Endodermal cell (in vitro differentiated cells): ENCODE measurements at regions not wholly inside any gene's neighbourhood (a gene's known extent, or its start where the extent isn't known, plus 50 kb on each side); places are given as distances from the start of the nearest gene placed in this dataset.

Source experiments
- DNase-seq: peaks from one replicate; pipeline ENCODE4 v3.0.0-alpha.2; 2017
- H3K27ac ChIP-seq: 2 replicates; pipeline ENCODE4 v1.5.1; 2013; ENCODE audit warnings: mild to moderate bottlenecking, low read depth, low read length, moderate library complexity
- H3K27me3 ChIP-seq: 2 replicates; pipeline ENCODE4 v1.6.1; 2013; ENCODE audit warnings: mild to moderate bottlenecking, low read length, moderate library complexity; ENCODE audit not compliant: insufficient read depth, control insufficient read depth, poor library complexity, severe bottlenecking
- H3K36me3 ChIP-seq: 2 replicates; pipeline ENCODE4 v1.7.0; 2013; ENCODE audit warnings: mild to moderate bottlenecking, low read length, moderate library complexity; ENCODE audit not compliant: control insufficient read depth, insufficient read depth
- H3K4me1 ChIP-seq: one replicate; pipeline ENCODE4 v1.7.0; 2013; ENCODE audit warnings: low read length; ENCODE audit not compliant: control insufficient read depth, insufficient read depth
- H3K4me3 ChIP-seq: 2 replicates; pipeline ENCODE4 v1.5.1; 2013; ENCODE audit warnings: mild to moderate bottlenecking, low read length, moderate library complexity
- H3K9ac ChIP-seq: 2 replicates; pipeline ENCODE4 v1.6.1; 2013; ENCODE audit warnings: mild to moderate bottlenecking, low read length, moderate library complexity; ENCODE audit not compliant: poor library complexity, severe bottlenecking; ENCODE audit errors: extremely low read depth
- H3K9me3 ChIP-seq: 2 replicates; pipeline ENCODE4 v1.6.1; 2013; ENCODE audit warnings: mild to moderate bottlenecking, low read length, moderate library complexity; ENCODE audit not compliant: control insufficient read depth
- H3K27ac Mint-ChIP-seq: 2 replicates; pipeline ENCODE4 v1.8.0; 2020; ENCODE audit warnings: mixed read lengths
- H3K27me3 Mint-ChIP-seq: 2 replicates; pipeline ENCODE4 v1.8.0; 2021; ENCODE audit warnings: mild to moderate bottlenecking, mixed read lengths; ENCODE audit not compliant: insufficient read depth
- H3K36me3 Mint-ChIP-seq: 2 replicates; pipeline ENCODE4 v1.8.0; 2020; ENCODE audit warnings: low read depth, mixed read lengths
- H3K4me1 Mint-ChIP-seq: 2 replicates; pipeline ENCODE4 v1.8.0; 2020; ENCODE audit warnings: mixed read lengths
- H3K4me3 Mint-ChIP-seq: 2 replicates; pipeline ENCODE4 v1.8.0; 2020; ENCODE audit warnings: mild to moderate bottlenecking, moderate library complexity, mixed read lengths
- H3K9me3 Mint-ChIP-seq: 2 replicates; pipeline ENCODE4 v1.8.0; 2020; ENCODE audit warnings: mild to moderate bottlenecking, mixed read lengths
- CTCF ChIP-seq: fragments of 200-600 bp; sonication (generic); conservative IDR thresholded peaks from 2 replicates; pipeline ENCODE4 v1.5.0; 2021; ENCODE audit warnings: antibody characterized with exemption, mild to moderate bottlenecking
- whole genome bisulfite sequencing, 2 experiments: methylation state at CpG; one replicate each; pipeline versions ENCODE4 v1.1.5 to v1.1.7; 2013; ENCODE audit warnings: missing lambda C conversion rate in 2 of 2, mixed read lengths in 1 of 2; ENCODE audit not compliant: insufficient coverage in 1 of 2, insufficient read length in 1 of 2; 5-methylcytosine and 5-hydroxymethylcytosine counted together

- WGBS, 2 experiments: 88 to 93% methylated on average over 5 to 7 of the region's 7 CpGs
- Histone ChIP-seq H3K27ac (no peak overlapping the region), H3K4me1 (peaks cover 23% of the 10 kb centered on the region), H3K9ac (no peak overlapping the region), H3K36me3 (no peaks in the 10 kb centered on the region), H3K27me3 (no peaks in the 10 kb centered on the region), H3K9me3 (no peaks in the 10 kb centered on the region), H3K4me3 (no peak overlapping the region)
- no peak overlapping the region for H3K27ac Mint-ChIP-seq
- DNase-seq: no peak
- no peak for TF ChIP-seq CTCF
- no peaks in the 10 kb centered on the region for H3K36me3 Mint-ChIP-seq
- no peaks in the 10 kb centered on the region for H3K9me3 Mint-ChIP-seq
- no peak overlapping the region for H3K4me3 Mint-ChIP-seq
- peaks cover 3% of the 10 kb centered on the region for H3K27me3 Mint-ChIP-seq
- peaks cover 42% of the 10 kb centered on the region for H3K4me1 Mint-ChIP-seq
Measured at GRCh38 chr2:207238831-207239701, 73.3 kb upstream of the KLF7 start.

- WGBS, 2 experiments: 88 to 93% methylated on average over 6 to 9 of the region's 9 CpGs
- H3K4me1 Mint-ChIP-seq: peaks cover 40% of the 10 kb centered on the region
- H3K36me3 ChIP-seq: no peaks in the 10 kb centered on the region
- no peak overlapping the region for H3K27ac Mint-ChIP-seq
- peaks cover 24% of the 10 kb centered on the region for H3K4me1 ChIP-seq
- H3K4me3 Mint-ChIP-seq: no peak overlapping the region
- no peak for TF ChIP-seq CTCF
- H3K27ac ChIP-seq: no peak overlapping the region
- DNase-seq: no peak
- H3K9ac ChIP-seq: no peak overlapping the region
- H3K36me3 Mint-ChIP-seq: no peaks in the 10 kb centered on the region
- H3K27me3 Mint-ChIP-seq: peaks cover 3% of the 10 kb centered on the region
- no peaks in the 10 kb centered on the region for H3K9me3 Mint-ChIP-seq
- no peaks in the 10 kb centered on the region for H3K9me3 ChIP-seq
- H3K4me3 ChIP-seq: no peak overlapping the region
- H3K27me3 ChIP-seq: no peaks in the 10 kb centered on the region
Measured at GRCh38 chr2:207239754-207240494, 74.2 kb upstream of the KLF7 start.

GRCh38 chr2:207240649-207241048 is 74.9 kb upstream of the KLF7 start:
- no peak for DNase-seq
- Mint-ChIP-seq H3K4me1 (peaks cover 41% of the 10 kb centered on the region), H3K27ac (no peak overlapping the region), H3K27me3 (peaks cover 3% of the 10 kb centered on the region), H3K36me3 (no peaks in the 10 kb centered on the region), H3K4me3 (no peak overlapping the region), H3K9me3 (no peaks in the 10 kb centered on the region)
- TF ChIP-seq CTCF: no peak
- H3K4me1 ChIP-seq: peaks cover 26% of the 10 kb centered on the region
- H3K9me3 ChIP-seq: no peaks in the 10 kb centered on the region
- H3K9ac ChIP-seq: no peak overlapping the region
- no peak overlapping the region for H3K4me3 ChIP-seq
- no peak overlapping the region for H3K27ac ChIP-seq
- WGBS, 2 experiments: 94 to 100% methylated on average over 1 of the region's 1 CpG
- no peaks in the 10 kb centered on the region for H3K27me3 ChIP-seq
- H3K36me3 ChIP-seq: no peaks in the 10 kb centered on the region
